SU-DHL-6 (cell line): ENCODE measurements at regions not wholly inside any gene's neighbourhood (a gene's known extent, or its start where the extent isn't known, plus 50 kb on each side); places are given as distances from the start of the nearest gene placed in this dataset.

Experiments
- H2AFZ ChIP-seq: fragments of 200-600 bp; sonication (generic); 2 replicates; pipeline ENCODE4 v1.6.1; 2014; ENCODE audit warnings: low read depth, mild to moderate bottlenecking, moderate library complexity, mixed read lengths, antibody characterized with exemption, low read length; ENCODE audit not compliant: severe bottlenecking
- H3F3A ChIP-seq: fragments of 200-600 bp; shearing (Covaris generic); 2 replicates; pipeline ENCODE4 v1.6.0; 2016; ENCODE audit warnings: antibody characterized with exemption, mild to moderate bottlenecking; ENCODE audit not compliant: insufficient read depth
- H3K27ac ChIP-seq: fragments of 200-600 bp; sonication (generic); 2 replicates; pipeline ENCODE4 v1.5.1; 2016; ENCODE audit warnings: low read depth, mild to moderate bottlenecking, low read length, moderate library complexity, mixed read lengths
- H3K27me3 ChIP-seq: fragments of 200-600 bp; sonication (generic), shearing (Covaris generic); 2 replicates; pipeline ENCODE4 v1.6.0; 2014; ENCODE audit warnings: mild to moderate bottlenecking, low read length
- H3K36me3 ChIP-seq: fragments of 200-600 bp; sonication (generic); 2 replicates; pipeline ENCODE4 v1.6.1; 2014; ENCODE audit warnings: mild to moderate bottlenecking, low read length, mixed read lengths
- H3K4me2 ChIP-seq: fragments of 300-600, 200-600 bp; shearing (Covaris generic), sonication (generic); 2 replicates; pipeline ENCODE4 v1.6.0; 2014; ENCODE audit warnings: low read length, low read depth, mild to moderate bottlenecking; ENCODE audit not compliant: poor library complexity, severe bottlenecking
- H3K4me3 ChIP-seq: fragments of 200-600 bp; sonication (generic); 2 replicates; pipeline ENCODE4 v1.5.1; 2014; ENCODE audit warnings: antibody characterized with exemption, low read length, mild to moderate bottlenecking, mixed read lengths; ENCODE audit not compliant: insufficient read depth, poor library complexity, severe bottlenecking
- H3K79me2 ChIP-seq: fragments of 200-600 bp; sonication (generic); 2 replicates; pipeline ENCODE4 v1.6.1; 2014; ENCODE audit warnings: mild to moderate bottlenecking, low read length, moderate library complexity; ENCODE audit not compliant: insufficient read depth
- H3K9ac ChIP-seq: fragments of 200-600 bp; sonication (generic); 2 replicates; pipeline ENCODE4 v1.7.0; 2014; ENCODE audit warnings: mild to moderate bottlenecking, low read length
- H3K9me2 ChIP-seq: fragments of 200-600 bp; sonication (generic); replicated peaks from 2 replicates; pipeline ENCODE4 v1.6.1; 2014; ENCODE audit warnings: low read length; ENCODE audit not compliant: insufficient read depth
- H3K9me3 ChIP-seq: fragments of 200-600 bp; sonication (generic); 2 replicates; pipeline ENCODE4 v1.6.1; 2014; ENCODE audit warnings: low read length, mixed read lengths; ENCODE audit not compliant: insufficient read depth
- H4K20me1 ChIP-seq: fragments of 200-600 bp; sonication (generic); 2 replicates; pipeline ENCODE4 v1.6.1; 2014; ENCODE audit warnings: low read depth, mild to moderate bottlenecking, antibody characterized with exemption, low read length, moderate library complexity, mixed read lengths
- CTCF ChIP-seq: fragments of 200-600 bp; sonication (generic); IDR thresholded peaks from one replicate; pipeline ENCODE4 v1.5.1; 2017; ENCODE audit warnings: antibody characterized with exemption, mild to moderate bottlenecking, low read length, moderate library complexity; ENCODE audit not compliant: insufficient read depth, poor library complexity, severe bottlenecking
- EZH2phosphoT487 ChIP-seq: fragments of 200-600 bp; sonication (generic), shearing (Covaris generic); conservative IDR thresholded peaks from 2 replicates; pipeline ENCODE4 v1.6.1; 2018; ENCODE audit warnings: mild to moderate bottlenecking, antibody characterized with exemption, low read length, moderate library complexity, mixed read lengths

DNA sequence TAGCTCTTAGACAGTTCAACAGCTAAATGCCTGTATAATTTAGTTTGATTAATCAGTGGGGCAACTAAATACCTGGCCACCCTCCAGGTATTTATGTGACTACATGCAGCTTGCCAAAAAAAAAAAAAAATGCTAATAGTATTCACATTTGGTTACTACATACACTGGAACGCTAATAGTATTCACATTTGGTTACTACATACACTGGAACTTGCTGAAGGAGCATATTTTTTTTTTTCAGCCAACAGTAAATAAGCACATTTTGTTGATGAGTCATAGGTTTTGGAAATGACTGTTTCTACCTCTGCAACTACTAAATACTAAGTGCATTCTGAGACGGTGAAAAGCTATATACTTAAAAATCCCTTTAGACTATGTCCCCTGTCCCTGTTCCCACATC is 1172.3 kb downstream of the LRFN5 start:
- H3K79me2 ChIP-seq = no peaks in the 10 kb centered on the region
- peaks cover 6% of the 10 kb centered on the region; the same call in 1 of the 2 replicates for H3K36me3 ChIP-seq
- H2AFZ ChIP-seq = no peak overlapping the region
- no peak overlapping the region for H3K4me2 ChIP-seq
- no peak overlapping the region for H3K4me3 ChIP-seq
- H4K20me1 ChIP-seq = no peaks in the 10 kb centered on the region
- no peaks in the 10 kb centered on the region for H3K27me3 ChIP-seq
- no peak overlapping the region for H3K27ac ChIP-seq
- no peak for TF ChIP-seq CTCF
- TF ChIP-seq EZH2phosphoT487 = no peak
- H3K9me3 ChIP-seq = no peaks in the 10 kb centered on the region
- no peaks in the 10 kb centered on the region for H3F3A ChIP-seq
- no peak overlapping the region for H3K9ac ChIP-seq
- H3K9me2 ChIP-seq = no peaks in the 10 kb centered on the region

DNA sequence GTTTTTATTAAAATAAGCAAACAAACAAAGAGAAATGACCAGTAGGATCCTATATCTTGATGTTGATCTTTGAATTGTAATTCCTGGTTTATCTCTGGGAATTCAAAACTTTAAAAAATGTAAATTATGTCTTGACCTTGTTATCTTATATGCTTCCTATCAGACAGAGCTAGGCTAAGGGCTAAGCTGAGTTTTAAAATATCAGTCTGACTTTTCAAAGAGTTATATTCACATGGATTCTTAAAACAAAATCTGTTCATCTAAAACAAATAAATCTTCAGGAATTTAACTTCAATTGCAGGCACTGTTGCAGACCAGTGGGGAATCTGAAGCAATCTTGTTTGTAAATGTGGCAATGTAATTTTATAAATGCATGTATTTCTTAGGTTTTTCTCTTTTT is 1144.1 kb downstream of the LRFN5 start:
- TF ChIP-seq EZH2phosphoT487 (no peak), CTCF (no peak)
- Histone ChIP-seq H3K79me2 (no peaks in the 10 kb centered on the region), H3K36me3 (no peaks in the 10 kb centered on the region), H3K4me2 (no peak overlapping the region), H3K4me3 (no peak overlapping the region), H3F3A (no peaks in the 10 kb centered on the region), H3K27me3 (no peaks in the 10 kb centered on the region), H3K9ac (no peak overlapping the region), H2AFZ (no peak overlapping the region), H4K20me1 (no peaks in the 10 kb centered on the region), H3K9me3 (no peaks in the 10 kb centered on the region), H3K27ac (no peak overlapping the region), H3K9me2 (no peaks in the 10 kb centered on the region)

- Histone ChIP-seq H3F3A (no peaks in the 10 kb centered on the region), H3K4me2 (no peak overlapping the region), H3K9me3 (no peaks in the 10 kb centered on the region)
Observed at GRCh38 chr14:42742084-42742483, 1135.4 kb downstream of the LRFN5 start.

More at GRCh38 chr14:42742084-42742483, 1135.4 kb downstream of the LRFN5 start:
- Histone ChIP-seq H3K27ac (no peak overlapping the region), H3K27me3 (no peaks in the 10 kb centered on the region), H3K36me3 (no peaks in the 10 kb centered on the region), H3K9ac (no peak overlapping the region), H3K9me2 (no peaks in the 10 kb centered on the region), H2AFZ (no peak overlapping the region), H3K4me3 (no peak overlapping the region), H4K20me1 (no peaks in the 10 kb centered on the region), H3K79me2 (no peaks in the 10 kb centered on the region)
- no peak for TF ChIP-seq CTCF
